HG02588 (cell line): ENCODE measurements at regions not wholly inside any gene's neighbourhood (a gene's known extent, or its start where the extent isn't known, plus 50 kb on each side); places are given as distances from the start of the nearest gene placed in this dataset.
"Not testable (repeated sequence)": the region's sequence is repeated elsewhere in the genome, so short reads cannot be mapped to it uniquely, and the experiment has no call there.

Experiments used
- ATAC-seq: cut with Tn5 transposase; IDR thresholded peaks from one replicate; pipeline ENCODE4 v1.9.1; 2021; ENCODE audit warnings: mild to moderate bottlenecking, moderate library complexity; ENCODE audit not compliant: unreplicated experiment

DNA sequence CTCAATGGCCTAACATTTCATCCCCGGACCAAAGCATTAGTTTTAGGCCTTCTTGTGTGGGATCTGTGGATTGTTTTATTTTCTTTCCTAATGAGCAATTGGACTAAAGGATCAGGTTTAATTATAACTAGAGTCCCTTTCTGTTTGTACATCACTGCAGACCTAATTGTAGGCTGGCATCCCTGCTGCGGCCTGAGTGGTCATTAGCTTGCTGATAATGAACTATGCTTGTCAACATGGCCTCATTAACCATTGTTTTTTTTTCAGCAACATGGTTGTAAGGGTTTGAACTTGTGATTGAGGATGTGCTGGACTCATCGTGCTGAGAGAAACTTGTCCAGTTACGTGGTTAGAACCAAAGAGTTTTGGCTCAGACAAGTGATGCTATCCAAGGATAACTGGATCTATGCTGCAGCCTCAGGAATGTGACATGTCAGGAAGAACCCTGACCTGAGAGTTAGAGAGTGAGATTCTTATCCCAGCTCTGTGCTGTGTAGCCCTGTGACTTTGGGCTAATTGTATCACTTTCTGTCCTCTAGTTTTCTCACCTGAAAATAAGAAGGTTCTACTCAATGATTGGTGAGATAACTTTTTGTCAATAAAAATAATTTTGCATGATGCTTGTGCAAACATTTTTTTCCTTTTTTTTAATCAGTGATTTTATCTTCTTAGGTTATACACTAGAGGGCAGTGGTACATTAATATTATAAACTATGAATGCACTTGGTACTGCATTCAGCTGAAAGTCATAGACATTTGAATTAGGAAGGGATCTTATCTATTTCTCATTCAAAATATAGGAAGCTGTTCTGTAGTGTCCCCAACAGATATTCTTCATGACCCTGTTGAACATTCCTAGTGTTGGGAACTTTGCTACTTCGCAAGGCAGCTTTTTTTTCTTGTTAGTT lies 140.9 kb downstream of the RNF144B start:
- no peak for ATAC-seq

DNA sequence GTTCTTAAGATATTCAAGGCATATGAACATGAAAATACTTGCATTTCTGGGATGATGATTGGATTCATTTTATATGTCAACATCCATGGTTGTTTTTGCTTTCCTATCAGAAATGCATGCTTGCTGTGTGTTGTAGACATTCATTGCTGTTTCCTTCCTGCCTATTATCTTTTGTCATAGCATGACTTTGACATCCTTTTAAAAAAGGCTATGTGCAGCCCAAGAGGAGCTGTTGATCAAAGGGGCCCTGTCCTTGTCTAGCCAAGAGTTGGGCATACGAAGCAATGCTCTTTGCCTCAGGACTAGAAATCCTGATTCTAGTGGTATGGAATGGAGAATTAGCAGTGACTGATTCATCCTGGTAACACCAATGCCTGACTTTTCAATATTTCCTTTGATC lies 143.1 kb downstream of the RNF144B start:
- no peak for ATAC-seq

GRCh38 chr6:18532139-18532538 lies 145.0 kb downstream of the RNF144B start:
- no peak for ATAC-seq

DNA sequence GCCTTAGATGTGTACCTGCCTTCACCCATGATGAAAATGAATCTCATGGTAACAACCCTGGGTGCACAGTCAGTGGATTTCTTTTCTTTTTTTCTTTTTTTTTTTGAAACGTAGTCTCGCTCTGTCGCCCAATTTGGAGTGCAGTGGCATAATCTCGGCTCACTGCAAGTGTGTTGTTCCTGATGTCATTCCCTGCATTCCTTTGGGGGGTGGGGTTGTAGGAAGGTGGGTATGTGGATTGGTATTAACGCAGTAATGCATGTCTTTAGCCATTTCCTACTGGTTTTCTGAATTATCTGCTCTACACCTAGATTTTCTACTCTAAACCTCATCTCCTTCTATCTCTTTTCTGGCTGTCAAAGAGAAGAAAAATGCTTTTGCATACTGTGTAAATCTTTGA lies 146.6 kb downstream of the RNF144B start:
- ATAC-seq: no peak

- no peak for ATAC-seq
Measured at GRCh38 chr6:18536591-18537055, 149.5 kb downstream of the RNF144B start.

DNA sequence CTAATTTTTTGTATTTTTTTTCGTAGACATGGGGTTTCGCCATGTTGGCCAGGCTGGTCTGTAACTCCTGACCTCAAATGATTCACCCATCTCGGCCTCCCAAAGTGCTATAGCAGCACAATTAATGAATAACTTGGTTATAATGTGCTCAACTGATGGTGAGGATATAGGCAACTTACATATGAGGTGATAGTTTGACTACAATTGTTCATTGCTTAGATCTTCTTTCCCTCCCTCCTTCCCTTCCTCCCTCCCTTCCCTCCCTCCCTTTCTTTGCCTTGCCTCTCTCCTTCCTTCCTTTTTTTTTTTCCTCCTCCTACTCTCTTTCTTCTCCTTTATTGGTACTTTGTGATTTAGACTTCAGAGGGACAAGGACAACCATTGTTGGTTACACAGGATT lies 151.2 kb downstream of the RNF144B start:
- no peak for ATAC-seq

GRCh38 chr6:18543051-18543450 lies 155.9 kb downstream of the RNF144B start:
- ATAC-seq: no peak

GRCh38 chr6:18545142-18545541 lies 158.0 kb downstream of the RNF144B start:
- ATAC-seq: not testable (repeated sequence)

GRCh38 chr6:18545726-18546125 lies 158.6 kb downstream of the RNF144B start:
- ATAC-seq: no peak

- ATAC-seq: no peak
Measured at GRCh38 chr6:18550119-18550518, 163.0 kb downstream of the RNF144B start.

- ATAC-seq: no peak
Measured at GRCh38 chr6:18551228-18551627, 164.1 kb downstream of the RNF144B start.

- ATAC-seq: no peak
Measured at GRCh38 chr6:18555750-18556149, 168.6 kb downstream of the RNF144B start.

DNA sequence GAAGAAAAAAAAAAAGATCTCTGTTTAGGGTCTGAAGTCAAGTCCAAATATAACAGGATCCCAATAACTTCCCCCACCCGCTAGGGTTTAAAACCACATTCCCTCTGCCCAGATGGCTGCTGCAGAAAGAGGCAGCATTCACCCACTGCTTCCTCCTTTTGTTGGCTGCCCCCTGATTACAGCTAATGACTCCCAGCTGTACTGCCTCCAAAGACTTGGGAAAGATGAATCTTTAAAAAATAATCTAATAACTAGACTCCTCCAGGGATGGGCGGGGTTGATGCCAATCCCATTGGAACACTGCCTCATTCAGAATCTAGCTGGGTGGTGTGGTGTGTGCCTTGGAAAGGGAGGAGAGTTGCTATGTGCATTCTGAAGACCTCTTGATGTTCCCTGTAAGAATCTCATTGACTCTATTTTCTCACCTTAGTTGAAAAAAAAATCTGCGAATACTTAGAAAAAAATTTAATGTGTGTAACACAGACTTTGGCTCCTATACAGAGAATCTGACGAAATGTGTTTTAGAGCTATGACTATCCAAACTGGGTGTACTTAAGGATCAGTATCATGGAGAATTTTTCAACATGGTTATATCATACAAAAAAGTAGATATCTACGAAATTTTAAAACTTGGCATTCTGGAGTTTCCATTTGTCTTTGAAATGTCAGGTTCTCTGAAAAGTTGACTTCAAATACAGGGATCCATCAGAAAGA lies 174.0 kb downstream of the RNF144B start:
- no peak for ATAC-seq

- ATAC-seq: no peak
Measured at GRCh38 chr6:18562726-18563125, 175.6 kb downstream of the RNF144B start.

- no peak for ATAC-seq
Measured at GRCh38 chr6:18564775-18565174, 177.6 kb downstream of the RNF144B start.

DNA sequence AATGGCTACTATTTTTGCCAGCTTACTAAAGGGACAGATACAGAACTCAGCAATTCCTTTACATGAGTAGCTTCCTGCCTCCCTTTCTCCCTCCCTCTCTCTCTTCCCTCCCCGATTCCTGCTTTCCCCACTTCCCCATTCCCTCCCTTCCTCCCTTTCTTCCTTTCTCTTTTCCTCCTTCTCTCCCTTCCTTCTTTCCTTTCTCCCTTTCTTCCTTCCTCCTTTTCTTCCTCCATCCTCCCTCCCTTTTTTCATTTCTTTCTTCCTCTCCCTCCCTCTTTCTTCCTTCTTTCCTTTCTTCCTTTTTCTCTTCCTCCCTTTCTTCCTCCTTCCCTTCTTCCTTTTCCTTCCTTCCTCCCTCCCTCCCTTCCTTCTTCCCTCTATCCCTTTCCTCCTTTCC lies 178.1 kb downstream of the RNF144B start:
- ATAC-seq: no peak

DNA sequence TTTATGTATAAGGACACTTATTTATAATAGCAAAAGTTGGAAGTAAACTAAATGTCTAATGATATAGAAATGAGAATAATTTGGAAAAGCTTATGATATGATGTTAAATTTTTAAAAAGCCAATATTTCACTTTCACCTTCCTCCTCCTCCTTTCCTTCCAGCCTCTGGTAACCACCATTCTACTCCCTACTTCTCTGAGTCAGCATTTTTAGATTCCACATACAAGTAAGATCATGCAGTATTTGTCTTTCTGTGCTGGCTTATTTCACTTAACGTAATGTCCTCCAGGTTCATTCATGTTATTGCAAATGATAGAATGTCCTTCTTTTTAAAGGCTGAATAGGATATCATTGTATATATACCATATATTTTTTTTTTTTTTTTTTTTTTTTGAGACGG lies 180.2 kb downstream of the RNF144B start:
- no peak for ATAC-seq

DNA sequence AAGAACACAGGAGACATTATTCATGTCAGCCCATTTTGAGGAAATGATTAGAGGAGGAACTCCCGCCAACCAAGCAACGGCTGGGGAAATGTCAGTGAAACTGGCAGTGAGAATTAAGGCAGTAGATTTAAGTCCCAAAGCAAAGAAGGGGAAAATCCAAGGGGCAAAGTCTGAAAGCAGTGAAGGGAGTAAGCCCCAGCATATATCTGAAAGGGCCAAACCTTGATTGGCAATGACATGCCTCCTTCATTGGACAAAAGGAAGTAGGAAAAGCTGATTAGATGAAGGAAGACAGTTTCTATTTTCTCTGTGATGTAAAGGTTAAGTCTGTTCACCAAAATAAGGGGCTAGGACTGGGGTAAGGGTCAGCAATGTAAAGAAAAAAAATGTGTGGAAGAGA lies 190.3 kb downstream of the RNF144B start:
- ATAC-seq: no peak

GRCh38 chr6:18579166-18579565 lies 192.0 kb downstream of the RNF144B start:
- ATAC-seq: no peak

GRCh38 chr6:18579869-18580268 lies 192.7 kb downstream of the RNF144B start:
- no peak for ATAC-seq

GRCh38 chr6:18584372-18584771 lies 197.2 kb downstream of the RNF144B start:
- ATAC-seq: no peak

GRCh38 chr6:18585032-18585573 lies 198.0 kb downstream of the RNF144B start:
- no peak for ATAC-seq
